HG03039 (cell line): ENCODE measurements at regions not wholly inside any gene's neighbourhood (a gene's known extent, or its start where the extent isn't known, plus 50 kb on each side); places are given as distances from the start of the nearest gene placed in this dataset.

Source experiments
- ATAC-seq: cut with Tn5 transposase; IDR thresholded peaks from one replicate; pipeline ENCODE4 v1.9.1; 2021; ENCODE audit warnings: mild to moderate bottlenecking, moderate library complexity; ENCODE audit not compliant: unreplicated experiment

DNA sequence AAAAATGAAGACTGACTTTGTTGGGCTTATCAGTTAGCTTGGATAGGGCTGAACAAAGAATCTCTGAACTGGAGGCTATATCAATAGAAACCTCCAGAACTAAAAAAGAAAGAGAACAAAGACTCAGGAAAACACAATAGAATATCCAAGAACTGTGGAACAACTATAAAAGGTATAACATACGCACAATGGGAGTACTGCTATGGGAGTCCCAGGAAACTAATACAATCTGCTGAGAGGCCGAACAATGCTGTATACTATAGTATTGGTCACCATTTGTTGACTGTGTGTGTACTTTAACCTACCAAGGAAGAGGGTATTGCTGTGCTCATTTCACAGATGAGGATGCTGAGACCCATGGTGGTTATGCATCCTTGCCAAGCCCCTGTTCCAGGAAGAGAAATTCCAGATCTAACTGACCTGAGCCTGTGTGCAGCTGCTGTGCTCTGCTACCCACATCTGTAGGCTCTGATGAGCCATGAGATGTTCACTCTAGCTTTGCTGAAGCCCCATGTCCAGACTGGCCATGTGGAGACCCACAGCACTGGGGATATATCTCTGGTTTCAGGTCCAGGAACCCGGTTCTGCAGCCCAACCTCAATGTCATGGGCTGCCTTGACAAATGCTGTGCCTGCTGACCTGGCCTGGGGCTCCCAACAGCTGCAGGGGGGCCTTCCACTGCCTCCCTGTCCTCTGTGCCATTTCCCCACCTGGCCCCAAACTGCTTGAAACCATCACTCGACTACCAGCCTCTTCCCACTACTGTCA lies 254.3 kb upstream of the TNRC6C start:
- no peak for ATAC-seq

- no peak for ATAC-seq
These were observed 251.6 kb upstream of the TNRC6C start for GRCh38 chr17:77706938-77707337.

DNA sequence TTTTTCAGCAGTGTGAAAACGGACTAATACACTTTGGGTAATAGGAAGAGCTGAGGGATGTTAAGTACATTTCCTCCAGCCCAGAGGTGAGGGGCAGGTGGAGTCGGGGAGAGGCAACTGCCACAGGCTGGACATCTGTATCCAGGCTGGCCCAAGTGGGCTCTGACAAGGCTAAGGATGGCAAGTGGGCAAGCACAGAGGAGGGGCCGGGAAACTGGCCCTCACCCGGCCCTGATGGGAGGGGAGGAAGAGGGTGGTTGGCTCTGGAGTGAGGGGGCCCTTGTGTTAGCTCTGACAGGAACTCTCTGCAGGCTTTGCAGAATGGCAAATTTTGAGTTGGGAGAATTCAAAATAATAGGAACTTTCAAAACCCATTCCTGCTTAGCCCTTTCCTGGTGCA lies 251.0 kb upstream of the TNRC6C start:
- no peak for ATAC-seq

GRCh38 chr17:77708049-77708448 lies 250.5 kb upstream of the TNRC6C start:
- no peak for ATAC-seq

DNA sequence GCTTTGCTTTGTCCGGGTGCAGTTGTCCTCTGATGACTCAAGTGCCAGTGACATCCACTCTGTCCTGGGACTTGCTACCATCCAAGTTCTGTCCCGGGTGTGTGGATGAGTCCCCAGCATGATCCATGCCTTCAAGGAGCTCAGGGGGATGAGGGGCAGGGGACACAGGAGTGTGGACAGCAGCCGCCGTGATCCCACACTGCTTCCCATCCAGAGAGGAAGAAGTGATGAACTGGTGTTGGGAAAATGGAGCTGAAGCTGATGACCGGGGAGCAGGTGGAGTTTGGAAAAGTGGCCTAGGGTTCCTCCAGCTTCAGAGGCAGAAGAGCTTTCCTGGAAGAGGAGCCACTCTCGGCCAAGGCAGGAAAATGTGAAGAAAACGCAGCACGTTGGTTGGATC lies 249.6 kb upstream of the TNRC6C start:
- no peak for ATAC-seq

GRCh38 chr17:77709594-77709993 lies 248.9 kb upstream of the TNRC6C start:
- ATAC-seq, result no peak

DNA sequence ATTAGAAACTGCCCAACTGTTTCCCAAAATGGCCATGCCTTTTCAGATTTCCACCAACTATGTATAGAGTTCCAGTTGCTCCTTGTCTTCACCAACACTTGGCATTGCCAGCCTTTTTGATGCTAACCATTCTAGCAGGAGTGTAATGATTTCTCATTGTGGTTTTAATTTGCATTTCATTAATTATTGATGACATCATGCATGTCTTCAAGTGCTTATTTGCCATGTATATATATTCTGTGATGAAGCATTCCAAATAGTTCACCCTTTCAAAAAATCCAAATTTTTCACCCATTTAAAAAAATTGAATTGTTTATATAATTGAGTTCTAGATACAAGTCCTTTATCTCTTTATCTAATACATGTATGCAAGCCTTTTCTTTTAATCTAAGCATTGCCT lies 245.9 kb upstream of the TNRC6C start:
- ATAC-seq, result no peak

- no peak for ATAC-seq
These were observed 242.1 kb upstream of the TNRC6C start for GRCh38 chr17:77716289-77716926.

DNA sequence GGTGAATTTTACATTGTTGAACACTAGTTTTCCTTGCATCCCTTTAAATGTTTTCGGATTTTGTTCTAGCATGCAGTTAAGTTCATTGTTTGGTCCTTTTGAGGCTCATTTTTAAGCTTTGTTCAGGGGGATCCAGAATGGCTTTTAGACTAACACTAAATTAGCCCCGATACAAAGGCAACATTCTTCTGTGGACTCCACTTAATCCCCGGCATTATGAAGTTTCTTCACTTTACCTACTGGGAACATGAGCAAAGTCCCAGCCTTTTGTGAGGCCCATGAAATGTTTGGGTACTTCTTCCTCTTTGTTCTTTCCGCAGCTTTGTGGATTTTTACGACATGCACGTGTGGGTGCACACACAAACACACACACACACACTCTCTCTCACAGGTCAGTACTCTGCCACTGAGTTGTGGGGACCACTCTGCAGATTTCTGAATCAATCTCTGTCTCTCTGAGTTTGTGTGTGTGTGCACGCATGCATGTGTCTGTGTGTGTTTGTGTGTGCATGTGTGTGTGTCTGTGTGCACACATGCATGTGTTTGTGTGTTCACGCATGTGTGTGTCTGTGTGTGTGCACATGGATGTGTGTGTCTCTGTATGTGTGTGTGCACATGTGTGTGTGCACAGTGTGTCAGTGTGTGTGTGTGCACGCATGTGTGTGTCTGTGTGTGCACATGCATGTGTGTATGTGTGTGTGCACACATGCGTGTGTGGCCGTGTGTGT lies 240.4 kb upstream of the TNRC6C start:
- no peak for ATAC-seq

DNA sequence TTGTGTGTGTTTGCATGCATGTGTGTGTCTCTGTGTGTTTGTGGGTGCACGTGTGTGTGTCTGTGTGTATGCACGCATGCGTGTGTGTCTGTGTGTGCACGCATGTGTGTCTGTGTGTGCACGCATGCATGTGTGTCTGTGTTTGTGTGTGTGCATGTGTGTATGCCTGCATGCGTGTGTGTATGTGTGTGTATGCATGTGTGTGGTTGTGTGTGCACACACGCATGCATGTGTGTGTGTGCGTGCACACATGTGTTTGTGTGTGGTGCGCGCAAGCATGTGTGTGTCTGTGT lies 239.9 kb upstream of the TNRC6C start:
- no peak for ATAC-seq

DNA sequence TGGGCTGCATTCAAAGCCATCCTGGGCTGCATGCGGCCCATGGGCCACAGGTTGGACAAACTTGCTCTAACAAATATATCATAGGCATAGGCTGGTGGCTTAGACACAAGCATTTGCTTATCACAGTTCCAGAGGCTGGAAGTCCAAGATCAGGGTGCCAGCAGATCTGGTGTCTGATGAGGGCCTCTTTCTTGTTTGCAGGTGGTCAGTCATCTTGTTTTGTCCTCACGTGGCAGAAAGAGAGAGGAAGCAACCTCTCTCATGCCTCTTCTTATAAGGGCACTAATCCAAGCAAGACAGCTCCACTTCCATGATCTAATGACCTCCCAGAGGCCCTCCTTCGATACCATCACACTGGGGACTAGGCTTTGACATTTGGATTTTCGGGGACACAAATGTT lies 238.7 kb upstream of the TNRC6C start:
- ATAC-seq, result no peak

DNA sequence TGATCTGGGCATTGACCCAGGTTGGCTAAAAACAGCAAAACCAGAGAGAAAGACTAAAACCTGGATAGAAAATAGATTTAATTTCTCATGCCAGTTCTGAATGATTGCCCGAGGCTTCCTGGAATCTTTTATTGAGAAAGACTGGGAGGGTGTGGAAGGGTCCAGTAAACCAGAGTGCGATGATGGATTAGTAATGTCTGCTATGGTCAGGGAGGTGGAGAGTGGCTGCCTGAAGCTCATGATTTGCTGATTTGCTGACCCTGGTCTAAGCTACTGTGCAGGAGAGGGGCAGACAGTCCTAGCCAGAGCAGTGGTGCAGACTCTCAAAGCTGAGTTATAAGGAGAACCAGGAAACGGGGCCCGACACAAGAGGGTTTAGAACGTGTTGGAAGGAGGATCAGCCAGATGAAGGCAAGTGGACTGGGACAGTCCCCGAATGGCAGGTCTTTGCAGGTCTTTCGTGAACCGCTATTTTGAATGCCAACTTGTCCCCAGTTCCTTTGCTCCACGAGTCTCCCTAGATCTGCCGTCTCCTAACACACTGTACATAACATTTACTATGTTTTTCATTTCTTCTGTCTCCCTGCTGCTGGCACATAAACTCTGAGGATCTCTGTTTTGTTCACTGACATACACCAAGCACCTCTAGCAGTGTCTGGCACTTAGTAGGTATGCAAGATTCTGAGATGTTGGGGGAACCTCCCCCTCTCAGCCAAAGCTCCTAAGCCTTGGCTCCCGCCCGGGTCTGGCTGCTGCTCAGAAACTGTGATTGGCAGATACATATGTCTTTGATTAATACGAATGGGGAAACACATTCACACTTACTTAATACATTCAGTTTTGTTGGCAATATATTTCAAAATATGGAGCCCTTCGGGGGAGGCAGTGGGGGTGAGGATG lies 237.3 kb upstream of the TNRC6C start:
- no peak for ATAC-seq

DNA sequence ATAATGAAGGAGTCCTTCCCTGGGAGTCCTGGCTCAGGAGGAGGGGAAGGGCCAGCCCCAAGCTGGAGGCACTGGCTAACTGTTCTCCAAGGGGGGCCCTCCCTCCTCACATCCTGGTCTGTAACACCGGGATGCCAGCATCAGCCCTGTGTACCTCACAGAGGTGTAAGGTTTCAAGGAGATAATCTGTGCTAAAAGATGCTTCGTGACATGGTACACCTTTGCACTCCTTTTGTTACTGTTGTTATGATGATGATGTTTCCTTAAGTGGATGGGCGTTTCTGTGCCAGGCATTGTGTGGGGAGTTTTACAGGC lies 236.7 kb upstream of the TNRC6C start:
- ATAC-seq, result no peak

GRCh38 chr17:77722366-77722765 lies 236.1 kb upstream of the TNRC6C start:
- no peak for ATAC-seq

DNA sequence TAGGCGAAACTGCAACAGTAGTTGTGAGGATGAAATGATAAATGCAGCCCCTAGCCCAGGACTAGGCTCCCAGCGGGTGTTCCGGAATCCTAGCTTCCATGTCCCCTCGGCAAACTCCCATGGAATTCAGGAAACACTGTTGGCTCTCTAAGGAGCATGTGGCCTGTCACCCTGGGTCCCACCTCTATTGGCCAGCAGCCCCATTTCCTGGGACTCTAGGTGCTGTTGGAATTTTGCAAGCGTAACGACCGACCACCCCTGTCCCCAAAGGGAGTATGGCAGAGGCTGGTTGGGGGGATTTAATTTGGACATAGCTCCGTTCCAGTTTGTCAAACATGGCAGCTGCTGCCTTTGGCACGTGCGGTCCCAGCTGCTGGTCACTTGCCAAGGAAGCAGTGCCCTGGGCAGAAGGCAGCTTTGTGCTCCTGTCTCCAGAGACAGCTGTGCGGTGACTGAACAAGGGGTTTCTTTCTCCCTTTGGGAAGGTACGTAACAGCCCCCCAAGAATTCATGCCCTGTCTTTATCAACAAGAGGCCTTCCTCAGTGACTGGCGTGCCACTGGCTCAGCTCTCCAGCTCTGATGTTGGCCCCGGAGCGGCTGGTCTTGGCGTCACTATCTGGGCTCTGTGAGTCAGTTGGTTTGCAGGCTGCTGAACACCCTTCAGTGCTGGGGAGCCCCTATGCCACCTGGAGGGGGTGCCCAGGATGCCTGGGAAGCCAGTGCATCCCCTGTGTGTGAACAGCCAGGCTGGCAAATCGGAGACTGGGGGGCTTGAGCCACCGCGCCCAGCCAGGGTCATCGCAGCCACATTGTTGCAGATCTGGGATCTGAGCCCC lies 235.2 kb upstream of the TNRC6C start:
- no peak for ATAC-seq

GRCh38 chr17:77723909-77724875 lies 234.3 kb upstream of the TNRC6C start:
- ATAC-seq, result no peak

GRCh38 chr17:77724876-77725615 lies 233.5 kb upstream of the TNRC6C start:
- ATAC-seq, result no peak

GRCh38 chr17:77725846-77726245 lies 232.7 kb upstream of the TNRC6C start:
- no peak for ATAC-seq

DNA sequence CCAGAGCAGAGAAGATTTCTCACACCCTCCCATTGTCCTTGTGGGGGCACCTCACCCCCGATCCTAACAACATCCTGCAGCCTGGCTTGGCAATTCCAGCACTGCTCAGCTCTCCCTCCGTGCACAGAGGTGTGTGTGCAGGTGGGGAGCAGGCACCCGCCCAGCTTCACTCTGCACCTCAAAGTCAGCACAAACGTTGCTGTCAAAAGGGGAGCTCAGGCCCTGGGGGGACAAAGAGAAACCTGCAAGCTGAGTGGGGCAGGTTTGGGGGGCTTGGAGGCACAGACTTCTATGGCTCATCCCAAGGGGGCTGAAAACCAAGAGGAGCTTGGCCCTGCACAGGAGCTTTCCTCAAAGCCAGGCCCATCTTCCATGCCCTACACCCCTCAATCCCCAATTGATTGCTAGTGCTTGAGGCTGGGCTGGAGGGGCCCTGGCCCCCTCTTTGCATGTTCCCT lies 231.9 kb upstream of the TNRC6C start:
- ATAC-seq, result no peak
